ENCODE measurements at regions not wholly inside any gene's neighbourhood (a gene's known extent, or its start where the extent isn't known, plus 50 kb on each side); places are given as distances from the start of the nearest gene placed in this dataset.

DNA sequence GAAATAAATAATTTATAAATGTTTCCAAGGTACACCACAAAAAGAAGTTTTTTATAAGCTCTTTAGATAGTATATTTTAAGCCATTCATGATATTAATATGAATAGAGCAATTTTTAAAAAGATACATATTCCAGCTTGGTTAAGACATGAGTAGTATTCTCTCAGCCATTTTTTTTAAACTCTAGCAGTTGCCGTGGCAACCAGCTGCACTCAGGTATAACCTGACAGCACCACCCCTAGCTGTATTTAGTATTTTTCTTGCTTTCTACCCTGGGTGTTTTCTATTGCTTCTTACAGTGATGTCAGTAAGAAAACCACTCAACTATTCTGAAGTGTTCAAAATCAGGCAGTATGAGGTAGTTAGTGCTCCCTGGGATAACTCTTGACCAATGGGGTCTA is 496.3 kb upstream of the CNTN3 start:
- no peaks in the 10 kb centered on the region for H3K27me3 ChIP-seq
- intact Hi-C loops (cut with DNase I): no loop called here
- no peaks in the 10 kb centered on the region for H3K36me3 ChIP-seq
- no peak overlapping the region for H3K27ac ChIP-seq
- DNase-seq: no peak
- TF ChIP-seq POLR2A (IDR thresholded peaks at IDR 0.05): no peak
- TF ChIP-seq, protein P1, sequence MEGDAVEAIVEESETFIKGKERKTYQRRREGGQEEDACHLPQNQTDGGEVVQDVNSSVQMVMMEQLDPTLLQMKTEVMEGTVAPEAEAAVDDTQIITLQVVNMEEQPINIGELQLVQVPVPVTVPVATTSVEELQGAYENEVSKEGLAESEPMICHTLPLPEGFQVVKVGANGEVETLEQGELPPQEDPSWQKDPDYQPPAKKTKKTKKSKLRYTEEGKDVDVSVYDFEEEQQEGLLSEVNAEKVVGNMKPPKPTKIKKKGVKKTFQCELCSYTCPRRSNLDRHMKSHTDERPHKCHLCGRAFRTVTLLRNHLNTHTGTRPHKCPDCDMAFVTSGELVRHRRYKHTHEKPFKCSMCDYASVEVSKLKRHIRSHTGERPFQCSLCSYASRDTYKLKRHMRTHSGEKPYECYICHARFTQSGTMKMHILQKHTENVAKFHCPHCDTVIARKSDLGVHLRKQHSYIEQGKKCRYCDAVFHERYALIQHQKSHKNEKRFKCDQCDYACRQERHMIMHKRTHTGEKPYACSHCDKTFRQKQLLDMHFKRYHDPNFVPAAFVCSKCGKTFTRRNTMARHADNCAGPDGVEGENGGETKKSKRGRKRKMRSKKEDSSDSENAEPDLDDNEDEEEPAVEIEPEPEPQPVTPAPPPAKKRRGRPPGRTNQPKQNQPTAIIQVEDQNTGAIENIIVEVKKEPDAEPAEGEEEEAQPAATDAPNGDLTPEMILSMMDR (IDR thresholded peaks at IDR 0.05): no peak
- H3K9me3 ChIP-seq: no peaks in the 10 kb centered on the region
- H3K4me1 ChIP-seq: no peaks in the 10 kb centered on the region
- WGBS, 2 donors: 47 to 62% methylated on average over 1 of the region's 1 CpG
- no peak overlapping the region for H3K4me3 ChIP-seq

DNA sequence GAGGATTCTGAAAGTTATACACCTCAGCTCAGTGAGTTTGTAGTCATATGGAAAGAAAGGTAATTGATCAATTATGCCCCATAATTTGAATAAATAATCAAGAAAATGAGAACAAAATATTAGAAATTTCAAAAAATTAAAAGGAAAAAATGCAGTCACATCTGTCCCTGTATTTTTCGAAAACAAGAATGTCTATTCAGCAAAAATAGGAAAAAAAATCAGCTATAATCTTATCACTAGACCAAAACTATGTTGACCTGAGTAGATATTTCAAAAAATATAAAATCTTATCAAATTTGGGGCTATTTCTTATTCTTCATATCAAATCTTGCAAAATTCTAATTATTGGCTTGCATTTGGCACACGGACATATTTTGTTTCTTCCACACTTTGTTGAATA is 501.2 kb upstream of the CNTN3 start:
- H3K4me1 ChIP-seq: no peaks in the 10 kb centered on the region
- TF ChIP-seq POLR2A (IDR thresholded peaks at IDR 0.05): no peak
- TF ChIP-seq, protein P1 (IDR thresholded peaks at IDR 0.05): no peak
- intact Hi-C loops (cut with DNase I): no loop called here
- H3K27me3 ChIP-seq: no peaks in the 10 kb centered on the region
- no peak overlapping the region for H3K4me3 ChIP-seq
- no peaks in the 10 kb centered on the region for H3K36me3 ChIP-seq
- DNase-seq: no peak
- 66 to 76% methylated on average over 2 of the region's 2 CpGs for WGBS, 2 donors
- no peak overlapping the region for H3K27ac ChIP-seq
- peaks cover 0 to 9% (median 0%) of the 10 kb centered on the region in 3 donors for H3K9me3 ChIP-seq

DNA sequence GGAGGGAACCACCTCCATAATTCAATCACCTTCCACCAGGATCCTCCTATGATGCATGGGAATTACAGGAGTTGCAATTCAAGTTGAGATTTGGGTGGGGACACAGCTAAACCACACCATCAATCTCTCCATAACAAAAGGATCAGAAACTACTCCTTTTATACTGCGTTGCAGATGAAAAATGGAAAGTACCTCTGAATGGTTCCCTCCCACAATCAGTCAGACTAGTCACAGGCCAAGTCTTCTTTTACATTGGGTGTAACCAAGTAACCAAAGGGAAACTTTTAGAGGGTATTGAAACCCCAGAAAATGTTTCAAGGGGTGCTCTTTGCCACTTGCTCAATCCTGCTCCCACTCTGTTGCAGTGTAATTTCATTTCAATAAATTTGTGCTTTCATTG is 504.3 kb upstream of the CNTN3 start:
- Histone ChIP-seq H3K4me3 (no peak overlapping the region), H3K36me3 (no peaks in the 10 kb centered on the region), H3K4me1 (no peaks in the 10 kb centered on the region), H3K27me3 (no peaks in the 10 kb centered on the region), H3K27ac (no peak overlapping the region), H3K9me3 (peaks cover 0 to 9% (median 0%) of the 10 kb centered on the region in 3 donors)
- intact Hi-C loops (cut with DNase I): no loop called here
- TF ChIP-seq, protein P1 (IDR thresholded peaks at IDR 0.05): no peak
- TF ChIP-seq POLR2A (IDR thresholded peaks at IDR 0.05): no peak
- no peak for DNase-seq
- WGBS, 2 donors: 58 to 67% methylated on average over 1 of the region's 1 CpG

DNA sequence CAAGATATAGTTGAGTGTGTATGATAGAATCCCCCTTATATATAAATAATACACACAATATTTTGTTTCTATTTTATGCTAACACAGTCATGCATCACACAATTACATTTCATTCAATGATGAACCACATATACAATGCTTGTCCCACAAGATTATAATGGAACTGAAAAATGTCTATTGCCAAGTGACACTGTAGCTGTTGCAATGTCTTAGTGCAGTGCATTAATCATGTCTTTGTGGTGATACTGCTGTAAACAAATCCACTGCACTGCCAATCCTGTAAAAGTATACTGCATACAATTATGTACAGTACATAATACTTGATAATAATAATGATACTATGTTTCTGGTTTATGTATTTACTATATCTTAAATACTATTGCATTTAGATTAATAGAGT is 512.1 kb upstream of the CNTN3 start:
- DNase-seq: no peak
- Histone ChIP-seq H3K4me3 (no peak overlapping the region), H3K9me3 (no peaks in the 10 kb centered on the region), H3K27me3 (no peaks in the 10 kb centered on the region), H3K4me1 (no peaks in the 10 kb centered on the region), H3K27ac (no peak overlapping the region), H3K36me3 (no peaks in the 10 kb centered on the region)
- TF ChIP-seq, protein P1 (IDR thresholded peaks at IDR 0.05): no peak
- no peak for TF ChIP-seq POLR2A (IDR thresholded peaks at IDR 0.05)
- intact Hi-C loops (cut with DNase I): no loop called here

DNA sequence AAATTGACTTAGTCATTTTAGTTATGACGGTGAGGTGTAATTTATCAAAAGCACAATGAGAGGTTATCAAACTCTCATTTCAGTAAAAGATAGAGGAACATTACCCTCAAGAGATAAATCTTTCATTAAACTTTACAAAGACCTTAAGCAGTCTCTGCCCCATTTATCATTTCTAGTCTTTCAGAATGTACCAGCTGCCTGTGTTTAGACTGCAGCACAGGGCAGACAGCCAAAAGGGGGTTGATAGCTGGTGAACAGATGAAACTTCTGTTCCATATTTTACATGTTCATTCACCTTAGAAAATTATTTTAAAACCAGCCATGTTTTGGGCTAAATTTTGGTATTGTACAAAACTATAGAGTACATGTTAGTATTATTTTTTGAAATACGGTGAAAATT is 514.6 kb upstream of the CNTN3 start:
- Histone ChIP-seq H3K4me3 (no peak overlapping the region), H3K27ac (no peak overlapping the region), H3K9me3 (no peaks in the 10 kb centered on the region), H3K27me3 (no peaks in the 10 kb centered on the region), H3K36me3 (no peaks in the 10 kb centered on the region), H3K4me1 (no peaks in the 10 kb centered on the region)
- 29 to 64% methylated on average over 2 of the region's 2 CpGs for WGBS, 2 donors
- no peak for DNase-seq
- TF ChIP-seq POLR2A (IDR thresholded peaks at IDR 0.05): no peak
- TF ChIP-seq, protein P1 (IDR thresholded peaks at IDR 0.05): no peak
- intact Hi-C loops (cut with DNase I): no loop called here

All from esophagus squamous epithelium (tissue), 5 donors.